Right lobe of liver (tissue), 4 donors: ENCODE measurements at regions not wholly inside any gene's neighbourhood (a gene's known extent, or its start where the extent isn't known, plus 50 kb on each side); places are given as distances from the start of the nearest gene placed in this dataset.

Source experiments
- POLR2A ChIP-seq: fragments of 450-650 bp; IDR thresholded peaks from one replicate; pipeline ENCODE4 v1.6.1; 2017; ENCODE audit warnings: antibody characterized with exemption, mild to moderate bottlenecking
- TF ChIP-seq, protein P1 (sequence below), 4 donors: fragments of 200-600 bp in 3 of 4; fragments of 450-650 bp in 1 of 4; IDR thresholded peaks; one replicate each; pipeline versions ENCODE4 v1.5.1 to v1.8.0; 2016 to 2022; ENCODE audit warnings: antibody characterized with exemption in 4 of 4, mild to moderate bottlenecking in 2 of 4
- donor health status: DM: no; HTN: no; CAD: no.
- donor health status: DM: no; HTN: no; CAD: no.
- donor health status: DM: no; HTN: yes; CAD: no.

DNA sequence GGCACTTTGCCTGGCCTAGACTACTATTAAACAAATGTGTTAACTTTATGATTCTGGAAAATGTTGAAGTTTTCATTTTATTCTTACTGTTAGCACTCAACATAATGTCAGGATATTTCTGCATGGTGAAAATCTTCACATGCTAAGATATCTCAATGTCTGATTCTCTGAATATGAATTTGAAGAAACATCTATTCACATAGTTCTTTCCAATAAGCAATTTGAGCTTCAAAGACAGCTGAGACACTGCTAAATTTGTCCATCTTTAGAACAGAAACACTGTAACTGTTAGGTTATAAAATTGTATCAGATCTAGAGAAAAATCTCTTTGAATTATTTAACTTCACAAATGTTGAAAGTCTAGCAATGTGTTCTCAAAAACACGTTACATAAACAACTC, 970.2 kb downstream of the PLOD2 start:
- TF ChIP-seq POLR2A, result no peak
- TF ChIP-seq, protein P1, sequence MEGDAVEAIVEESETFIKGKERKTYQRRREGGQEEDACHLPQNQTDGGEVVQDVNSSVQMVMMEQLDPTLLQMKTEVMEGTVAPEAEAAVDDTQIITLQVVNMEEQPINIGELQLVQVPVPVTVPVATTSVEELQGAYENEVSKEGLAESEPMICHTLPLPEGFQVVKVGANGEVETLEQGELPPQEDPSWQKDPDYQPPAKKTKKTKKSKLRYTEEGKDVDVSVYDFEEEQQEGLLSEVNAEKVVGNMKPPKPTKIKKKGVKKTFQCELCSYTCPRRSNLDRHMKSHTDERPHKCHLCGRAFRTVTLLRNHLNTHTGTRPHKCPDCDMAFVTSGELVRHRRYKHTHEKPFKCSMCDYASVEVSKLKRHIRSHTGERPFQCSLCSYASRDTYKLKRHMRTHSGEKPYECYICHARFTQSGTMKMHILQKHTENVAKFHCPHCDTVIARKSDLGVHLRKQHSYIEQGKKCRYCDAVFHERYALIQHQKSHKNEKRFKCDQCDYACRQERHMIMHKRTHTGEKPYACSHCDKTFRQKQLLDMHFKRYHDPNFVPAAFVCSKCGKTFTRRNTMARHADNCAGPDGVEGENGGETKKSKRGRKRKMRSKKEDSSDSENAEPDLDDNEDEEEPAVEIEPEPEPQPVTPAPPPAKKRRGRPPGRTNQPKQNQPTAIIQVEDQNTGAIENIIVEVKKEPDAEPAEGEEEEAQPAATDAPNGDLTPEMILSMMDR (IDR thresholded peaks at IDR 0.05), result no peak
